ENCODE measurements at regions not wholly inside any gene's neighbourhood (a gene's known extent, or its start where the extent isn't known, plus 50 kb on each side); places are given as distances from the start of the nearest gene placed in this dataset.

DNA sequence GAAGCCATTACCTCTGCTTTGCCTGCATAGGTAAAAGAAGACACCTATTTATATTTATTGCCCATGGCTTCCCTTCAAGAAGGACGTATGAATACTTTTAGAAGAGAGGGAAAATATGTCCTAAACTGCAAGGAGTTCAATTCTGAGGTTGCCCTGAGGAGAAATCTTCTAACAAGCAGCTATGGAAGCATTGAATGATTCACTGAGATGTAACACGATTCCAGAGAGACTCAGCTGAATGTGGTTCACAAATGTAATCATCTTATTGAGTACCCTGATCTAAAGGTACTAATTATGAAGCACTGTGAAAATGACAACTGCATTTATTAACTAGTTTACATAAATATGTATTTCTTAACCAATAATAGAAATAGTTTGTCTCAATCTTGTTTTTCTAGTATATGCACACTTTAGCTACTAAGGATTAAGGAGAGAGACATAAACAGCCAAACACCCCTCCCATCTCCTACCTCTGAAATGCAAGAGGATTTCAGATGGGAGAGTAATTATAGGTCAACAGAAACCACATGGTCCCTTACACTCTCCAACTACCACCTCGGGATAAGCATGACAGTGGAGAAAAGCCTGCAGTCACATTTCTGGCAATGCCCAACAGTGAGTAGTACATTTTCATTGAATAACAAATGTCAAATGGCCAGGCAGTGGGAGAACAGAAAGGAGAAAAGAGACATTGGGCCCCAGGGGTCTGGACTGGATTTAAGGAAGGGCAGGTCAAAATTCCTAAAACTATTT, 506.2 kb upstream of the IL12A start:
- TF ChIP-seq CTCF (IDR thresholded peaks at IDR 0.05 in 8 of 11, conservative IDR thresholded peaks at IDR 0.05 in 3 of 11): no peak
- no peak for TF ChIP-seq POLR2AphosphoS5 (IDR thresholded peaks at IDR 0.05)

Data from spleen (tissue), 7 donors.